Heart left ventricle (tissue), 16 donors: ENCODE measurements at regions not wholly inside any gene's neighbourhood (a gene's known extent, or its start where the extent isn't known, plus 50 kb on each side); places are given as distances from the start of the nearest gene placed in this dataset.

Source experiments
- ATAC-seq, 4 donors: fragments of 200-7000 bp; cut with Tn5 transposase; one replicate each; pipeline ENCODE4 v1.9.1; 2020 to 2022; ENCODE audit warnings: moderate library complexity in 4 of 4, mild to moderate bottlenecking in 3 of 4, moderate number of reproducible peaks in 1 of 4
- DNase-seq, 5 donors: peaks; one replicate each; pipeline ENCODE4 v3.0.0-alpha.2; 2020
- H3K27ac ChIP-seq, 12 donors: fragments of 200-600 bp; sonication (generic) in 4 of 12; one replicate each; pipeline versions ENCODE4 v1.5.0 to v1.8.0; 2016 to 2022; ENCODE audit warnings: mild to moderate bottlenecking in 2 of 12
- H3K27me3 ChIP-seq, 9 donors: fragments of 200-600 bp; sonication (generic) in 2 of 9; one replicate each; pipeline versions ENCODE4 v1.5.1 to v1.8.0; 2016 to 2022; ENCODE audit warnings: mild to moderate bottlenecking in 3 of 9
- H3K36me3 ChIP-seq, 9 donors: fragments of 200-600 bp; sonication (generic) in 2 of 9; one replicate each; pipeline versions ENCODE4 v1.5.0 to v1.8.0; 2018 to 2022; ENCODE audit warnings: mild to moderate bottlenecking in 2 of 9
- H3K4me1 ChIP-seq, 12 donors: fragments of 200-600 bp; sonication (generic) in 4 of 12; one replicate each; pipeline versions ENCODE4 v1.5.0 to v1.8.0; 2016 to 2022; ENCODE audit warnings: mild to moderate bottlenecking in 3 of 12
- H3K4me3 ChIP-seq, 12 donors: fragments of 200-600 bp; sonication (generic) in 4 of 12; one replicate each; pipeline versions ENCODE4 v1.5.0 to v1.8.0; 2017 to 2022; ENCODE audit warnings: mild to moderate bottlenecking in 9 of 12, moderate library complexity in 4 of 12
- H3K9me3 ChIP-seq, 12 donors: fragments of 200-600 bp; sonication (generic) in 4 of 12; one replicate each; pipeline versions ENCODE4 v1.5.0 to v1.8.0; 2016 to 2022; ENCODE audit warnings: mild to moderate bottlenecking in 1 of 12
- CTCF ChIP-seq, 12 donors: fragments of 200-600 bp; sonication (generic) in 4 of 12; IDR thresholded peaks; one replicate each; pipeline versions ENCODE4 v1.5.0 to v1.8.0; 2018 to 2022; ENCODE audit warnings: antibody characterized with exemption in 12 of 12, mild to moderate bottlenecking in 5 of 12
- POLR2A ChIP-seq, 2 donors: fragments of 450-650 bp; IDR thresholded peaks; one replicate each; pipeline ENCODE4 v1.6.1; 2017; ENCODE audit warnings: antibody characterized with exemption in 2 of 2, mild to moderate bottlenecking in 2 of 2, moderate library complexity in 2 of 2
- WGBS, 4 donors: extraction: QIAGEN DNeasy Blood & Tissue Kit in 2 of 4; methylation state at CpG; one replicate each; pipeline versions ENCODE4 v1.1.5 to v1.1.7; 2013 to 2018; 5-methylcytosine and 5-hydroxymethylcytosine counted together
- intact Hi-C, 10 donors: fragments of 100-400 bp; cut with DNase I; formaldehyde crosslinking; loops; one replicate each; pipeline versions ENCODE4 v1.11.1 to v1.14.2; 2022
- donor health status: ischemic (EF 13 %, LVEDD 7.1; RV severe dilation, severe dysfunction).
- donor health status: healthy with polysubstance abuse.
- donor health status: DM: no; HTN: yes; CAD: no.
- donor health status: DM: no; HTN: no; CAD: no.
- donor health status: ischemic (EF 25% LVEDD 6.9; RV normal size, moderate dysfunction).
- donor health status: ischemic (EF 25% LVEDD 5.7; RV mildly dilated, moderate dysfunction).
- donor health status: healthy.
- donor health status: DM: yes; HTN: yes; CAD: no.
- donor health status: ischemic (EF 35%, LVEDD 5.7; RV mildly dilated, moderate dysfunction).
- donor health status: nonischemic (EF 11% LVEDD 7.7; RV severe dilation, severe dysfunction).
- donor health status: DM: yes; HTN: yes; CAD: no.
- donor health status: PGD.
- donor health status: ischemic (EF 29% LVEDD 5.4; RV normal size, mild dysfunction).
- donor health status: nonischemic (EF 23%, LVEDD 6.1; RV moderate dilation, normal function).

GRCh38 chr16:9316008-9316407 lies 224.6 kb downstream of the HAPSTR1 start:
- Histone ChIP-seq H3K4me1 (no peaks in the 10 kb centered on the region), H3K9me3 (peaks cover 0 to 14% (median 0%) of the 10 kb centered on the region in 12 donors), H3K36me3 (no peaks in the 10 kb centered on the region), H3K27ac (no peak overlapping the region), H3K27me3 (no peaks in the 10 kb centered on the region), H3K4me3 (no peak overlapping the region)
- TF ChIP-seq POLR2A (IDR thresholded peaks at IDR 0.05) (no peak), CTCF (IDR thresholded peaks at IDR 0.05) (no peak)
- DNase-seq: no peak
- intact Hi-C loops: no loop called here
- ATAC-seq: no peak

GRCh38 chr16:9316615-9317014 lies 225.2 kb downstream of the HAPSTR1 start:
- Histone ChIP-seq H3K27me3 (no peaks in the 10 kb centered on the region), H3K36me3 (no peaks in the 10 kb centered on the region), H3K9me3 (peaks cover 0 to 14% (median 0%) of the 10 kb centered on the region in 12 donors), H3K4me1 (no peaks in the 10 kb centered on the region), H3K4me3 (no peak overlapping the region), H3K27ac (no peak overlapping the region)
- no peak for DNase-seq
- intact Hi-C loops: no loop called here
- TF ChIP-seq CTCF (IDR thresholded peaks at IDR 0.05) (no peak), POLR2A (IDR thresholded peaks at IDR 0.05) (no peak)
- no peak for ATAC-seq
- WGBS, 4 donors: 55 to 62% (median 59%) methylated on average over 2 of the region's 2 CpGs

GRCh38 chr16:9318764-9319163 lies 227.3 kb downstream of the HAPSTR1 start:
- 57 to 66% (median 60%) methylated on average over 2 of the region's 2 CpGs for WGBS, 4 donors
- no peak overlapping the region for H3K4me3 ChIP-seq
- no peaks in the 10 kb centered on the region for H3K27me3 ChIP-seq
- ATAC-seq (no peak), DNase-seq (no peak)
- TF ChIP-seq POLR2A (IDR thresholded peaks at IDR 0.05) (no peak), CTCF (IDR thresholded peaks at IDR 0.05) (no peak)
- H3K9me3 ChIP-seq: peaks cover 0 to 14% (median 0%) of the 10 kb centered on the region in 12 donors
- intact Hi-C loops: no loop called here
- no peak overlapping the region for H3K27ac ChIP-seq
- H3K4me1 ChIP-seq: no peaks in the 10 kb centered on the region
- no peaks in the 10 kb centered on the region for H3K36me3 ChIP-seq

GRCh38 chr16:9322769-9323168 lies 231.3 kb downstream of the HAPSTR1 start:
- intact Hi-C loops: no loop called here
- H3K4me3 ChIP-seq: no peak overlapping the region

More at GRCh38 chr16:9322769-9323168, 231.3 kb downstream of the HAPSTR1 start:
- no peak for TF ChIP-seq CTCF (IDR thresholded peaks at IDR 0.05)
- TF ChIP-seq POLR2A (IDR thresholded peaks at IDR 0.05): no peak
- Histone ChIP-seq H3K27me3 (peaks cover 0 to 6% (median 0%) of the 10 kb centered on the region in 9 donors), H3K4me1 (no peaks in the 10 kb centered on the region), H3K36me3 (no peaks in the 10 kb centered on the region), H3K9me3 (peaks cover 0 to 2% (median 0%) of the 10 kb centered on the region in 12 donors), H3K27ac (no peak overlapping the region)
- 66 to 92% (median 72%) methylated on average over 3 of the region's 3 CpGs for WGBS, 4 donors
- ATAC-seq (no peak), DNase-seq (no peak)
